ENCODE measurements at regions not wholly inside any gene's neighbourhood (a gene's known extent, or its start where the extent isn't known, plus 50 kb on each side); places are given as distances from the start of the nearest gene placed in this dataset.
"Not testable (repeated sequence)": the region's sequence is repeated elsewhere in the genome, so short reads cannot be mapped to it uniquely, and the experiment has no call there.

- FAIRE-seq (no peak), DNase-seq (ENCODE audit: insufficient read length, low spot score) (no peak)
These were observed 257.3 kb downstream of the ZNF33B start for GRCh38 chr10:42380926-42381547.

- DNase-seq (ENCODE audit: insufficient read length, low spot score) (peak; percentile 93), FAIRE-seq (peak; percentile 69)
These were observed 270.7 kb downstream of the ZNF33B start for GRCh38 chr10:42367532-42368230.

DNA sequence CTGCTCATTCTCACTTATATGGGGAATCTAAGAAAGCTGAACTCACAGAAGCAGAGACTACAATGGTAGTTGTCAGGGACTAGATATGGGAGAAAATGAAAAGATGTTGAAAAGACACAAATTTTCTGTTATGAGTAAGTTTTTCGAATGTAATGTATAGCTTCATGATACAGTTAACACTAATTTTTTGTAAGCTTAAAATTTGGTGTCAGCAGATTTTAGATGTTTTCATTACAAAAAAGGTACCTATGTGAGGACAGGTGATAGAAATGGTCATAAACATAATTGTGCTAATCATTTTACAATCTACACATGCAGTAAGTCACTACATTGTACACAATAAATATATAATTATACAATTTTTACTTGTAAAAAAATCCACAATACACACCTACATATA lies 286.6 kb downstream of the ZNF33B start:
- no peak for FAIRE-seq

DNA sequence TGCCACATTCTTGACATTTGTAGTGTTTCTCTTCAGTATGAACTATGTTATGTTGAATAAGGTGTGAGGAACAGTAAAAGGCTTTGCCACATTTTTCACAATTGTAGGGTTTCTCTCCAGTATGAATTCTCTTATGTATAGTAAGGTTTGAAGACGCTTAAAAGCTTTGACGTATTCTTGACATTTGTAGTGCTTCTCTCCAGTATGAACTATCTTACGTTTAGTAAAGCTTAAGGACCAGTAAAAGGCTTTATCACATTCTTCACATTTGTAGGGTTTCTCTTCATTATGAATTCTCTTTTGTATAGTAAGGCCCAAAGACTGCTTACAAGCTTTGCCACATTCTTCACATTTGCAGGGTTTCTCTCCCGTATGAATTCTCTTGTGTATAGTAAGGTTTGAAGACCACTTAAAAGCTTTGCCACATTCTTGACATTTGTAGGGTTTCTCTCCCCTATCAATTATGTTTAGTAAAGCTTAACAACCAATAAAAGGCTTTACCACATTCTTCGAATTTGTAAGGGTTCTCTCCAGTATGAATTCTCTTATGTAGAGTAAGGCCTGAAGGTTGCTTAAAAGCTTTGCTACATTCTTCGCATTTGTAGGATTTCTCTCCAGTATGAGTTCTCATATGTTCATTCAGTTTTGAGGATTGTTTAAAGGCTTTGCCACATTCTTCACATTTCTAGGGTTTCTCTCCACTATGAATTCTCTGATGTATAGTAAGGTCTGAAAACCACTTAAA lies 301.6 kb downstream of the ZNF33B start:
- DNase-seq (ENCODE audit: insufficient read length, low spot score); FAIRE-seq: not testable (repeated sequence)

More for the DNA sequence above, 286.6 kb downstream of the ZNF33B start:
- no peak for DNase-seq (ENCODE audit: insufficient read length, low spot score)

- FAIRE-seq: not testable (repeated sequence)
These were observed 302.6 kb downstream of the ZNF33B start for GRCh38 chr10:42335653-42336296.

GRCh38 chr10:42304341-42304740 lies 334.0 kb downstream of the ZNF33B start:
- DNase-seq (ENCODE audit: insufficient read length, low spot score) (no peak), FAIRE-seq (no peak)

More at GRCh38 chr10:42335653-42336296, 302.6 kb downstream of the ZNF33B start:
- not testable (repeated sequence) for DNase-seq (ENCODE audit: insufficient read length, low spot score)

GRCh38 chr10:42281896-42282295 lies 356.5 kb downstream of the ZNF33B start:
- FAIRE-seq: not testable (repeated sequence)

DNA sequence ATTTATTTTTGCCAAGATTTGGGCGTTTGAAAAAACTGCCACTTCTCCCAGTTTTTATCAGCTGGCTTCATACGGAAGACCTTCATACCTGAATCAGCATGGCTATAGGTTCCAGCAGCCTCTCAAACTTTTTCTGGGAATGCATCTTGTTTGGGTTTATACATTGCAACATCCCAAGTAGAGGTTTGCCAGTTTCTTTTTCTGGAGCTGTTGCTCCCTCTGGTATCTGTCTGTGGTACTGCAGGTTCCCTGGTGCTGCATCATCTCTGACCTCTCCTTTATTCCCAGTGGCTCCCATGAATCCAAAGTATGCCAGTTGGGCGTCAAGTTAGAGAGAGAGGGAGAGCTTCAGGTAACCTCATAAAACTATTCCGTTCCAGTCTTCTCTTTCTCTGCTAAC lies 368.6 kb downstream of the ZNF33B start:
- DNase-seq (ENCODE audit: insufficient read length, low spot score); FAIRE-seq: not testable (repeated sequence)

More at GRCh38 chr10:42281896-42282295, 356.5 kb downstream of the ZNF33B start:
- not testable (repeated sequence) for DNase-seq (ENCODE audit: insufficient read length, low spot score)

- DNase-seq (ENCODE audit: insufficient read length, low spot score); FAIRE-seq: not testable (repeated sequence)
These were observed 375.1 kb downstream of the ZNF33B start for GRCh38 chr10:42263259-42263658.

- FAIRE-seq; DNase-seq (ENCODE audit: insufficient read length, low spot score): not testable (repeated sequence)
These were observed 395.4 kb downstream of the ZNF33B start for GRCh38 chr10:42243002-42243401.

GRCh38 chr10:42242135-42242805 lies 396.1 kb downstream of the ZNF33B start:
- DNase-seq (ENCODE audit: insufficient read length, low spot score) (no peak), FAIRE-seq (no peak)

DNA sequence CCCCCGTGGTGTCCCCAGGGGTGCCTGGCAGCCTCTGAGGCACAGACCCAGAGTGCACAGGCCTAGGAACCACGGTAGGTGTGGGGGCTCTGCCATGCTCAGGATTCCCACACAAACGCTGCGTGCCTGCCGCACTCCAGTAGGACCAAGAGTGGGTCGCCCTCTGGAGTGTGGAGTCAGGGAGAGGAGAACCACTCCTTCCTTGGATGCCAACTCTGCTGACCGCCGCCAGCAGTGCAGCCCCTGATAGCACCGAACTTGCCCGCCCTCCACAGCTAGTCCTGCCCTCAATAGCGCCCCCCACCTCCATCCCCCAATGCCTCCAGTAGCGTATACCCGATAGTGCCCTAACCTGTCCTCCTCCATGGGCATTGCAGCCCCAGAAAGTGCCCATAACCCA lies 402.0 kb downstream of the ZNF33B start:
- not testable (repeated sequence) for FAIRE-seq; DNase-seq (ENCODE audit: insufficient read length, low spot score)

DNA sequence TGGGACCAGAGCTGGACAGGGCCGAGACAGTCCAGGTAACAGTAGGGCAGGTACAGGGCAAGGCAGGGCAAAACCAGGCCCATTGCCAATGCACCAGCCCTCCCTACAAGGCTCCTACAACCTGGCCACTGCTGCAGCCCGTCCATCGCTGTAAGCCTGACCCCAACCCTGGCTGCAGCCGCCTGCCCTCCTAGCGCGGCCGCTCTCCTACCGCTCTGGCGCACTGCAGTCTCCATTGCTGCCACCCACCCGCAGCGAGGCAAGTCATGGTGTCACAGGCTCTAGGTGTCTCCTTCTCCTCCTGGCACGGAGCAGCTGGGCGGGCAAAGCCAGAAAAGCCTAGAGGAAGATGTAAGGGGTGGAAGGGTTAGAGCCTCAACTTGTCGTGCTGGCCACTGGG lies 402.6 kb downstream of the ZNF33B start:
- not testable (repeated sequence) for DNase-seq (ENCODE audit: insufficient read length, low spot score); FAIRE-seq

- DNase-seq (ENCODE audit: insufficient read length, low spot score); FAIRE-seq: not testable (repeated sequence)
These were observed 403.1 kb downstream of the ZNF33B start for GRCh38 chr10:42235241-42235640.

- not testable (repeated sequence) for DNase-seq (ENCODE audit: insufficient read length, low spot score); FAIRE-seq
These were observed 403.9 kb downstream of the ZNF33B start for GRCh38 chr10:42234506-42234905.

DNA sequence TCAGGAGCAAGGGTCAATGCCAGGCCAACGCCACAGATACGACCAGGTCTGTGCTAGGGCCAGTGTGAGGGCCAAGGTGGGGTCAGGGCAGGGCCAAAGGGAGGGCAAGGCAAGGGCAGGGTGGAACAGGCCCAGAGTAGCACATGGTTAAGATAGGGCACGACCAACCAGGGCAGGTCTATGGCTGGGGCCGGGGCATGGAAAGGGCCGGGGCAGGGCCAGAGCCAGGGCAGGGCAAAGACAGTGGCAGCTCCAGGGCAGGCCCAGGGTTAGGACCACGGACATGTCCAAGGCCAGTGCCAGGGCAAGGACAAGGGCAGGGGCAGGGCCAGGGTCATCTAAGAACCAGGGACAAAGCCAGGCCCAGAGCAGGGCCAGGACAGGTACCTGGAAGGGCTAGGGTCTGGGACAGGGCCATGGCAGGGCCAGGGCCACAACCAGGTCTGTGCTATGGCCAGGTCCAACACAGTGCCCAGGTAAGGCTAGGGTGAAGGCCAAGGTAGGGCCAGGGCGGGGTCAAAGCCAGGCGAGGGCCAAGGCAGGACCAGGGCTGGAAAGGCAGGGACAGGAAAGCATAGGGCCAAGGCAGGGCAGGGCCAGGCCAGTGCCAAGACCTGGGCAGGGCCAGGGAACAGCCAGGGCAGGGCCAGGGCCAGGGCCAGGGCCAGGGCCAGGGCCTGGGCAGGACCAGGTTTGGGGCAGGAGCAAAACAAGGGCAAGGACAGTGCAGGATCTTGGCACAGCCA lies 404.7 kb downstream of the ZNF33B start:
- DNase-seq (ENCODE audit: insufficient read length, low spot score): not testable (repeated sequence)
- FAIRE-seq: peak; percentile 90

DNA sequence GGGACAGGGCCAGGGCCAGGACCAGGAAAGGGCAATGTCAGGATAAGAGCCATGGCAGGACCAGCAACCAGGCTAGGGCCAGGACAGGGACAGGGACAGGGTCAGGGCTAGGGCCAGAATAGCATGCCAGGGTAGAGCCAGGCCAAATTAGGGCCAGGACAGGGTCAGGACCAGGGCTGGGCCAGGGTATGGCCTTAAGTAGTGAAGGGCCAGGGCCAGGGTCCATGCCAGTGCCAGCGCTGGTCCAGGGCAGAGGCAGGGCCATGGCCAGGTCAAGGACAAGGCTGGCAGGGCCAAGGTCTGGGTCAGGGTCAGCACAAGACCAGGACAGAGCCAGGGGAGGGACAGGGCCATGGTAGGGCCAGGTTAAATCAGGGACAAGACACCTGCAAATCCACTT lies 405.4 kb downstream of the ZNF33B start:
- not testable (repeated sequence) for DNase-seq (ENCODE audit: insufficient read length, low spot score)

DNA sequence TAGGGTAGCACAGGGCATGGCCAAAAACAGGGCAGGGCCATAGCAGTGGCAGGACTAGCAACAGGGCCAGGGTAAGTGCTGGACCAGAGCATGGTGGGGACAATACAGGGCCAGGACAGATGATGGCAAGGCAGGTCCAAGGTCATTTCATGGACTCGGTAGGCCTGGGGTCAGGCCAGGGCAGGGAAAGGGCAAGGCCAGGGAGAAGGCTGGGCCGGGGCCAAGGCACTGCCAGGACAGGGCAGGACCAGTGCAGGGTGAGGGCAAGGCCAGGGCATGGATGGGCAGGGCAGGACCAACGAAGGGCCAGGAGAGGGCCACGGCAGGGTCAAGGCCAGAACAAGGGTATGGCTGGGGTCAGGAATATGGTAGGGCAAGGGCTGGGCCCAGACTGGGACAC lies 407.6 kb downstream of the ZNF33B start:
- not testable (repeated sequence) for DNase-seq (ENCODE audit: insufficient read length, low spot score); FAIRE-seq

More for the DNA sequence above, 405.4 kb downstream of the ZNF33B start:
- FAIRE-seq: not testable (repeated sequence)

- FAIRE-seq; DNase-seq (ENCODE audit: insufficient read length, low spot score): not testable (repeated sequence)
These were observed 408.3 kb downstream of the ZNF33B start for GRCh38 chr10:42230115-42230514.

Measured in HTR-8/SVneo (cell line).